ENCODE measurements at regions not wholly inside any gene's neighbourhood (a gene's known extent, or its start where the extent isn't known, plus 50 kb on each side); places are given as distances from the start of the nearest gene placed in this dataset.

DNA sequence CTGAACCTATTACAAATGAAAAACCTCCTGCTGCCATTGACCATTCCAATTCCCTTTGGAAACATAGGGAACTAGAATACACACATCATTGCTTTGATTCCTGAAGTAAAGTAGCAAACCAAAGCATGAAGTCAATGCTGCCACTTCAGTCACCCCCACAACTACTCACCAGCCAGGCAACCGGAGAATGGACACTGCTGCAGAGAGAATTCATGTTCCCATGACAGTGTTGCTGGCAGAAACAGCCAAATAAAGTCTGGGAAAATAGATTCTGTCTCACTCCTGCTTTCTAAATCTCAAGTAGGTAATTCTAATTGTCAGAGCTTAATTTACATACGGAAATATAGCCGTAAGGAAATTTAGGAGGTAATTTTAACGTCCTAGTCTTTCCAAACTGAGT is 162.9 kb upstream of the PLPPR1 start:
- CTCF ChIA-PET = no interaction called here
- Mint-ChIP-seq H3K9me3 (peaks cover 17% of the 10 kb centered on the region), H3K4me3 (no peak overlapping the region), H3K4me1 (peaks cover 13% of the 10 kb centered on the region), H3K27me3 (ENCODE audit: low read depth) (no peaks in the 10 kb centered on the region), H3K36me3 (no peaks in the 10 kb centered on the region), H3K27ac (no peak overlapping the region)
- TF ChIP-seq, protein P1, sequence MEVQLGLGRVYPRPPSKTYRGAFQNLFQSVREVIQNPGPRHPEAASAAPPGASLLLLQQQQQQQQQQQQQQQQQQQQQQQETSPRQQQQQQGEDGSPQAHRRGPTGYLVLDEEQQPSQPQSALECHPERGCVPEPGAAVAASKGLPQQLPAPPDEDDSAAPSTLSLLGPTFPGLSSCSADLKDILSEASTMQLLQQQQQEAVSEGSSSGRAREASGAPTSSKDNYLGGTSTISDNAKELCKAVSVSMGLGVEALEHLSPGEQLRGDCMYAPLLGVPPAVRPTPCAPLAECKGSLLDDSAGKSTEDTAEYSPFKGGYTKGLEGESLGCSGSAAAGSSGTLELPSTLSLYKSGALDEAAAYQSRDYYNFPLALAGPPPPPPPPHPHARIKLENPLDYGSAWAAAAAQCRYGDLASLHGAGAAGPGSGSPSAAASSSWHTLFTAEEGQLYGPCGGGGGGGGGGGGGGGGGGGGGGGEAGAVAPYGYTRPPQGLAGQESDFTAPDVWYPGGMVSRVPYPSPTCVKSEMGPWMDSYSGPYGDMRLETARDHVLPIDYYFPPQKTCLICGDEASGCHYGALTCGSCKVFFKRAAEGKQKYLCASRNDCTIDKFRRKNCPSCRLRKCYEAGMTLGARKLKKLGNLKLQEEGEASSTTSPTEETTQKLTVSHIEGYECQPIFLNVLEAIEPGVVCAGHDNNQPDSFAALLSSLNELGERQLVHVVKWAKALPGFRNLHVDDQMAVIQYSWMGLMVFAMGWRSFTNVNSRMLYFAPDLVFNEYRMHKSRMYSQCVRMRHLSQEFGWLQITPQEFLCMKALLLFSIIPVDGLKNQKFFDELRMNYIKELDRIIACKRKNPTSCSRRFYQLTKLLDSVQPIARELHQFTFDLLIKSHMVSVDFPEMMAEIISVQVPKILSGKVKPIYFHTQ (CRISPR knock-in tag; IDR thresholded peaks at IDR 0.05) = no peak
- TF ChIP-seq MYBL2 (CRISPR knock-in tag; IDR thresholded peaks at IDR 0.05) (no peak), NR2C2 (CRISPR knock-in tag; IDR thresholded peaks at IDR 0.05) (no peak), ZNF138 (CRISPR knock-in tag; conservative IDR thresholded peaks at IDR 0.05) (no peak)
- ATAC-seq (no peak), DNase-seq (ENCODE audit: low spot score) (no peak)
- POLR2A ChIA-PET = no interaction called here

DNA sequence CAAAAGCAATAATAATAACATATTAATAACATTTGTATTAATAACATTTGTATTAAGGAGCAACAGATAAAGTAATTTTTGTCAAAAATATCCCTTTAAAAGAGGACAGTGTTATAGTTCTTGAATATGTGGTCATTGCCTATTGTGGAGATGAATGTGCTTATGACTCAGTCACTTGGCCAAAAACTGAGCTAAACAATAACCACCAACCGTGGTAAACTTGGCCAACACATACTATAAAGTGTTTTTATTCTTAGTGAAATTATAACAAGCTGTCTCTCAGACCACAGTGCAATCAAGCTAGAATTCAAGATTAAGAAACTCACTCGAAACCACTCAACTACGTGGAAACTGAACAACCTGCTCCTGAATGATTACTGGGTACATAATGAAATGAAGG is 159.2 kb upstream of the PLPPR1 start:
- H3K27me3 Mint-ChIP-seq (ENCODE audit: low read depth) = no peaks in the 10 kb centered on the region
- ATAC-seq (no peak), DNase-seq (ENCODE audit: low spot score) (no peak)
- no peaks in the 10 kb centered on the region for H3K36me3 Mint-ChIP-seq
- H3K9me3 Mint-ChIP-seq = peaks cover 19% of the 10 kb centered on the region
- no peak overlapping the region for H3K4me3 Mint-ChIP-seq
- H3K27ac Mint-ChIP-seq = no peak overlapping the region
- TF ChIP-seq, protein P2, sequence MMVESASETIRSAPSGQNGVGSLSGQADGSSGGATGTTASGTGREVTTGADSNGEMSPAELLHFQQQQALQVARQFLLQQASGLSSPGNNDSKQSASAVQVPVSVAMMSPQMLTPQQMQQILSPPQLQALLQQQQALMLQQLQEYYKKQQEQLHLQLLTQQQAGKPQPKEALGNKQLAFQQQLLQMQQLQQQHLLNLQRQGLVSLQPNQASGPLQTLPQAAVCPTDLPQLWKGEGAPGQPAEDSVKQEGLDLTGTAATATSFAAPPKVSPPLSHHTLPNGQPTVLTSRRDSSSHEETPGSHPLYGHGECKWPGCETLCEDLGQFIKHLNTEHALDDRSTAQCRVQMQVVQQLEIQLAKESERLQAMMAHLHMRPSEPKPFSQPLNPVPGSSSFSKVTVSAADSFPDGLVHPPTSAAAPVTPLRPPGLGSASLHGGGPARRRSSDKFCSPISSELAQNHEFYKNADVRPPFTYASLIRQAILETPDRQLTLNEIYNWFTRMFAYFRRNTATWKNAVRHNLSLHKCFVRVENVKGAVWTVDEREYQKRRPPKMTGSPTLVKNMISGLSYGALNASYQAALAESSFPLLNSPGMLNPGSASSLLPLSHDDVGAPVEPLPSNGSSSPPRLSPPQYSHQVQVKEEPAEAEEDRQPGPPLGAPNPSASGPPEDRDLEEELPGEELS (CRISPR knock-in tag; IDR thresholded peaks at IDR 0.05) = no peak
- TF ChIP-seq, protein P3, sequence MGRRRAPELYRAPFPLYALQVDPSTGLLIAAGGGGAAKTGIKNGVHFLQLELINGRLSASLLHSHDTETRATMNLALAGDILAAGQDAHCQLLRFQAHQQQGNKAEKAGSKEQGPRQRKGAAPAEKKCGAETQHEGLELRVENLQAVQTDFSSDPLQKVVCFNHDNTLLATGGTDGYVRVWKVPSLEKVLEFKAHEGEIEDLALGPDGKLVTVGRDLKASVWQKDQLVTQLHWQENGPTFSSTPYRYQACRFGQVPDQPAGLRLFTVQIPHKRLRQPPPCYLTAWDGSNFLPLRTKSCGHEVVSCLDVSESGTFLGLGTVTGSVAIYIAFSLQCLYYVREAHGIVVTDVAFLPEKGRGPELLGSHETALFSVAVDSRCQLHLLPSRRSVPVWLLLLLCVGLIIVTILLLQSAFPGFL (CRISPR knock-in tag; IDR thresholded peaks at IDR 0.05; ENCODE audit: borderline replicate concordance) = no peak
- TF ChIP-seq JAZF1 (CRISPR knock-in tag; IDR thresholded peaks at IDR 0.05) = no peak
- no peak for TF ChIP-seq HMGA2 (CRISPR knock-in tag; IDR thresholded peaks at IDR 0.05)
- TF ChIP-seq, protein P4, sequence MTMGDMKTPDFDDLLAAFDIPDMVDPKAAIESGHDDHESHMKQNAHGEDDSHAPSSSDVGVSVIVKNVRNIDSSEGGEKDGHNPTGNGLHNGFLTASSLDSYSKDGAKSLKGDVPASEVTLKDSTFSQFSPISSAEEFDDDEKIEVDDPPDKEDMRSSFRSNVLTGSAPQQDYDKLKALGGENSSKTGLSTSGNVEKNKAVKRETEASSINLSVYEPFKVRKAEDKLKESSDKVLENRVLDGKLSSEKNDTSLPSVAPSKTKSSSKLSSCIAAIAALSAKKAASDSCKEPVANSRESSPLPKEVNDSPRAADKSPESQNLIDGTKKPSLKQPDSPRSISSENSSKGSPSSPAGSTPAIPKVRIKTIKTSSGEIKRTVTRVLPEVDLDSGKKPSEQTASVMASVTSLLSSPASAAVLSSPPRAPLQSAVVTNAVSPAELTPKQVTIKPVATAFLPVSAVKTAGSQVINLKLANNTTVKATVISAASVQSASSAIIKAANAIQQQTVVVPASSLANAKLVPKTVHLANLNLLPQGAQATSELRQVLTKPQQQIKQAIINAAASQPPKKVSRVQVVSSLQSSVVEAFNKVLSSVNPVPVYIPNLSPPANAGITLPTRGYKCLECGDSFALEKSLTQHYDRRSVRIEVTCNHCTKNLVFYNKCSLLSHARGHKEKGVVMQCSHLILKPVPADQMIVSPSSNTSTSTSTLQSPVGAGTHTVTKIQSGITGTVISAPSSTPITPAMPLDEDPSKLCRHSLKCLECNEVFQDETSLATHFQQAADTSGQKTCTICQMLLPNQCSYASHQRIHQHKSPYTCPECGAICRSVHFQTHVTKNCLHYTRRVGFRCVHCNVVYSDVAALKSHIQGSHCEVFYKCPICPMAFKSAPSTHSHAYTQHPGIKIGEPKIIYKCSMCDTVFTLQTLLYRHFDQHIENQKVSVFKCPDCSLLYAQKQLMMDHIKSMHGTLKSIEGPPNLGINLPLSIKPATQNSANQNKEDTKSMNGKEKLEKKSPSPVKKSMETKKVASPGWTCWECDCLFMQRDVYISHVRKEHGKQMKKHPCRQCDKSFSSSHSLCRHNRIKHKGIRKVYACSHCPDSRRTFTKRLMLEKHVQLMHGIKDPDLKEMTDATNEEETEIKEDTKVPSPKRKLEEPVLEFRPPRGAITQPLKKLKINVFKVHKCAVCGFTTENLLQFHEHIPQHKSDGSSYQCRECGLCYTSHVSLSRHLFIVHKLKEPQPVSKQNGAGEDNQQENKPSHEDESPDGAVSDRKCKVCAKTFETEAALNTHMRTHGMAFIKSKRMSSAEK (CRISPR knock-in tag; IDR thresholded peaks at IDR 0.05; ENCODE audit: borderline replicate concordance) = no peak
- TF ChIP-seq, protein P5, sequence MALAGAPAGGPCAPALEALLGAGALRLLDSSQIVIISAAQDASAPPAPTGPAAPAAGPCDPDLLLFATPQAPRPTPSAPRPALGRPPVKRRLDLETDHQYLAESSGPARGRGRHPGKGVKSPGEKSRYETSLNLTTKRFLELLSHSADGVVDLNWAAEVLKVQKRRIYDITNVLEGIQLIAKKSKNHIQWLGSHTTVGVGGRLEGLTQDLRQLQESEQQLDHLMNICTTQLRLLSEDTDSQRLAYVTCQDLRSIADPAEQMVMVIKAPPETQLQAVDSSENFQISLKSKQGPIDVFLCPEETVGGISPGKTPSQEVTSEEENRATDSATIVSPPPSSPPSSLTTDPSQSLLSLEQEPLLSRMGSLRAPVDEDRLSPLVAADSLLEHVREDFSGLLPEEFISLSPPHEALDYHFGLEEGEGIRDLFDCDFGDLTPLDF (CRISPR knock-in tag; IDR thresholded peaks at IDR 0.05) = no peak
- TF ChIP-seq ZNF219 (CRISPR knock-in tag; IDR thresholded peaks at IDR 0.05; ENCODE audit: borderline replicate concordance) = no peak
- TF ChIP-seq ZNF423 (CRISPR knock-in tag; IDR thresholded peaks at IDR 0.05) = no peak
- no peak for TF ChIP-seq ZNF416 (CRISPR knock-in tag; IDR thresholded peaks at IDR 0.05)
- TF ChIP-seq GABPB1 (CRISPR knock-in tag; IDR thresholded peaks at IDR 0.05) = no peak
- no peak for TF ChIP-seq NFYB (CRISPR knock-in tag; conservative IDR thresholded peaks at IDR 0.05; ENCODE audit: low read depth)
- CTCF ChIA-PET = no interaction called here
- POLR2A ChIA-PET = no interaction called here
- H3K4me1 Mint-ChIP-seq = peaks cover 13% of the 10 kb centered on the region

Measured in WTC11 (cell line).